ENCODE measurements at regions not wholly inside any gene's neighbourhood (a gene's known extent, or its start where the extent isn't known, plus 50 kb on each side); places are given as distances from the start of the nearest gene placed in this dataset.

DNA sequence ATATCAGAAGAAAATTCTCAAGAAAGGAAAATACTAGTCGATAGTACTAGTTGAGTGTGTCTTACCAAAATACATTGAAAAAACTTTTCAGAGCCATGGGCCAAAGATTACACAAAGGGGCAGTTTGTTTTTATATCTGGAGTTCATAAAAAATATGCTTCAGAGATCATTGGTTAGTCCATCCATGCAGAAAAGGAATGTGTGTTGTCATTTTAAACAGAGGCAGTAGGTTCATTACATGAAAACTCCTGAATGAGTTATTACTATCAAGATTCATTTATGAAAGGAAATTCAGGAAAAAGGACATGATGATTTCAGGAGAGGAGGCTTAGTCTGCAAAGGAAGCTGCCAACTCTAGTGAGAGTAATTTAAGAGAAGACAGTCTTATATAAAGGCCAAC lies 354.8 kb downstream of the AEBP2 start:
- Mint-ChIP-seq H3K4me1 (no peaks in the 10 kb centered on the region), H3K4me3 (no peak overlapping the region), H3K9me3 (no peaks in the 10 kb centered on the region), H3K27me3 (ENCODE audit: low read depth) (no peaks in the 10 kb centered on the region), H3K36me3 (no peaks in the 10 kb centered on the region), H3K27ac (no peak overlapping the region)
- TF ChIP-seq IRF1 (CRISPR knock-in tag; IDR thresholded peaks at IDR 0.05) (no peak), FOXP4 (CRISPR knock-in tag; IDR thresholded peaks at IDR 0.05) (no peak), SMAD4 (CRISPR knock-in tag; IDR thresholded peaks at IDR 0.05) (no peak), ETV6 (CRISPR knock-in tag; IDR thresholded peaks at IDR 0.05) (no peak), CBFB (CRISPR knock-in tag; IDR thresholded peaks at IDR 0.05; ENCODE audit: low read depth) (no peak), OVOL2 (CRISPR knock-in tag; IDR thresholded peaks at IDR 0.05; ENCODE audit: borderline replicate concordance) (no peak), RORB (CRISPR knock-in tag; IDR thresholded peaks at IDR 0.05) (no peak), ZNF416 (CRISPR knock-in tag; IDR thresholded peaks at IDR 0.05) (no peak), ZNF532 (CRISPR knock-in tag; IDR thresholded peaks at IDR 0.05; ENCODE audit: borderline replicate concordance) (no peak), EMX1 (CRISPR knock-in tag; IDR thresholded peaks at IDR 0.05) (no peak), FOXK1 (CRISPR knock-in tag; IDR thresholded peaks at IDR 0.05) (no peak)
- DNase-seq (ENCODE audit: low spot score) (no peak), ATAC-seq (no peak)
- CTCF ChIA-PET: no interaction called here
- POLR2A ChIA-PET: no interaction called here

DNA sequence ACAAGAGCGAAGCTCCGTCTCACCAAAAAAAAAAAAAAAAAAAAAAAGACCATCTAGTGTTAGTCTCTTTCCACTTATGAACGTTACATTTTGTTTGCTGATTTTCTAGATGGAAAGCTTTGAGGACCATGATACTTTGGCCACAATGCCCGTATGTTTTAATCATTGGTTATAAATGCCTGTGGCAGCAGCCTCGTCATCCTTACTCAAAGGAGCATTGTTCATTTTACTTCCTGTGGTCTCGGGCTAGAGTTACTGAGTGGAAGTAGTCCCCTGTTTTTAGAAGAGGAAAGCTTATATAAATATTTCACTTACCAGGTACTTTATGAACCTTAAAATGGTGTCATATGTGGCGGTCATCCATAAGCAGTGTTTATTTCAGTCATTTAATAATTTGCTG lies 359.9 kb downstream of the AEBP2 start:
- ATAC-seq (no peak), DNase-seq (ENCODE audit: low spot score) (no peak)
- H3K27ac Mint-ChIP-seq: no peak overlapping the region
- H3K9me3 Mint-ChIP-seq: no peaks in the 10 kb centered on the region
- ChIA-PET CTCF (interaction anchor here (0.6 kb wide), 1 partner anchor 215 kb away, joined by 3 read pairs; no protein-coding TSS in a partner anchor), POLR2A (no interaction called here)
- peaks cover 6% of the 10 kb centered on the region for H3K4me1 Mint-ChIP-seq
- TF ChIP-seq, protein P1, sequence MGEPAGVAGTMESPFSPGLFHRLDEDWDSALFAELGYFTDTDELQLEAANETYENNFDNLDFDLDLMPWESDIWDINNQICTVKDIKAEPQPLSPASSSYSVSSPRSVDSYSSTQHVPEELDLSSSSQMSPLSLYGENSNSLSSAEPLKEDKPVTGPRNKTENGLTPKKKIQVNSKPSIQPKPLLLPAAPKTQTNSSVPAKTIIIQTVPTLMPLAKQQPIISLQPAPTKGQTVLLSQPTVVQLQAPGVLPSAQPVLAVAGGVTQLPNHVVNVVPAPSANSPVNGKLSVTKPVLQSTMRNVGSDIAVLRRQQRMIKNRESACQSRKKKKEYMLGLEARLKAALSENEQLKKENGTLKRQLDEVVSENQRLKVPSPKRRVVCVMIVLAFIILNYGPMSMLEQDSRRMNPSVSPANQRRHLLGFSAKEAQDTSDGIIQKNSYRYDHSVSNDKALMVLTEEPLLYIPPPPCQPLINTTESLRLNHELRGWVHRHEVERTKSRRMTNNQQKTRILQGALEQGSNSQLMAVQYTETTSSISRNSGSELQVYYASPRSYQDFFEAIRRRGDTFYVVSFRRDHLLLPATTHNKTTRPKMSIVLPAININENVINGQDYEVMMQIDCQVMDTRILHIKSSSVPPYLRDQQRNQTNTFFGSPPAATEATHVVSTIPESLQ (CRISPR knock-in tag; IDR thresholded peaks at IDR 0.05): no peak
- no peaks in the 10 kb centered on the region for H3K36me3 Mint-ChIP-seq
- no peaks in the 10 kb centered on the region for H3K27me3 Mint-ChIP-seq (ENCODE audit: low read depth)
- no peak overlapping the region for H3K4me3 Mint-ChIP-seq

- H3K27ac Mint-ChIP-seq: no peak overlapping the region
- CTCF ChIA-PET: no interaction called here
- H3K9me3 Mint-ChIP-seq: no peaks in the 10 kb centered on the region
Observed at GRCh38 chr12:19799895-19800602, 360.8 kb downstream of the AEBP2 start.

More at GRCh38 chr12:19799895-19800602, 360.8 kb downstream of the AEBP2 start:
- H3K36me3 Mint-ChIP-seq: no peaks in the 10 kb centered on the region
- POLR2A ChIA-PET: no interaction called here
- TF ChIP-seq FOXK1 (CRISPR knock-in tag; IDR thresholded peaks at IDR 0.05): no peak
- no peak for TF ChIP-seq MXD4 (CRISPR knock-in tag; IDR thresholded peaks at IDR 0.05; ENCODE audit: borderline replicate concordance)
- TF ChIP-seq, protein P2, sequence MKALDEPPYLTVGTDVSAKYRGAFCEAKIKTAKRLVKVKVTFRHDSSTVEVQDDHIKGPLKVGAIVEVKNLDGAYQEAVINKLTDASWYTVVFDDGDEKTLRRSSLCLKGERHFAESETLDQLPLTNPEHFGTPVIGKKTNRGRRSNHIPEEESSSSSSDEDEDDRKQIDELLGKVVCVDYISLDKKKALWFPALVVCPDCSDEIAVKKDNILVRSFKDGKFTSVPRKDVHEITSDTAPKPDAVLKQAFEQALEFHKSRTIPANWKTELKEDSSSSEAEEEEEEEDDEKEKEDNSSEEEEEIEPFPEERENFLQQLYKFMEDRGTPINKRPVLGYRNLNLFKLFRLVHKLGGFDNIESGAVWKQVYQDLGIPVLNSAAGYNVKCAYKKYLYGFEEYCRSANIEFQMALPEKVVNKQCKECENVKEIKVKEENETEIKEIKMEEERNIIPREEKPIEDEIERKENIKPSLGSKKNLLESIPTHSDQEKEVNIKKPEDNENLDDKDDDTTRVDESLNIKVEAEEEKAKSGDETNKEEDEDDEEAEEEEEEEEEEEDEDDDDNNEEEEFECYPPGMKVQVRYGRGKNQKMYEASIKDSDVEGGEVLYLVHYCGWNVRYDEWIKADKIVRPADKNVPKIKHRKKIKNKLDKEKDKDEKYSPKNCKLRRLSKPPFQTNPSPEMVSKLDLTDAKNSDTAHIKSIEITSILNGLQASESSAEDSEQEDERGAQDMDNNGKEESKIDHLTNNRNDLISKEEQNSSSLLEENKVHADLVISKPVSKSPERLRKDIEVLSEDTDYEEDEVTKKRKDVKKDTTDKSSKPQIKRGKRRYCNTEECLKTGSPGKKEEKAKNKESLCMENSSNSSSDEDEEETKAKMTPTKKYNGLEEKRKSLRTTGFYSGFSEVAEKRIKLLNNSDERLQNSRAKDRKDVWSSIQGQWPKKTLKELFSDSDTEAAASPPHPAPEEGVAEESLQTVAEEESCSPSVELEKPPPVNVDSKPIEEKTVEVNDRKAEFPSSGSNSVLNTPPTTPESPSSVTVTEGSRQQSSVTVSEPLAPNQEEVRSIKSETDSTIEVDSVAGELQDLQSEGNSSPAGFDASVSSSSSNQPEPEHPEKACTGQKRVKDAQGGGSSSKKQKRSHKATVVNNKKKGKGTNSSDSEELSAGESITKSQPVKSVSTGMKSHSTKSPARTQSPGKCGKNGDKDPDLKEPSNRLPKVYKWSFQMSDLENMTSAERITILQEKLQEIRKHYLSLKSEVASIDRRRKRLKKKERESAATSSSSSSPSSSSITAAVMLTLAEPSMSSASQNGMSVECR (CRISPR knock-in tag; IDR thresholded peaks at IDR 0.05; ENCODE audit: borderline replicate concordance): no peak
- no peak for TF ChIP-seq ESRRA (CRISPR knock-in tag; IDR thresholded peaks at IDR 0.05; ENCODE audit: borderline replicate concordance)
- TF ChIP-seq ELF4 (CRISPR knock-in tag; IDR thresholded peaks at IDR 0.05; ENCODE audit: low read depth): no peak
- no peak for TF ChIP-seq PRRX2 (CRISPR knock-in tag; IDR thresholded peaks at IDR 0.05)
- TF ChIP-seq IRF1 (CRISPR knock-in tag; IDR thresholded peaks at IDR 0.05): no peak
- TF ChIP-seq SP1 (CRISPR knock-in tag; conservative IDR thresholded peaks at IDR 0.05): no peak
- peaks cover 6% of the 10 kb centered on the region for H3K4me1 Mint-ChIP-seq
- no peak for ATAC-seq
- H3K27me3 Mint-ChIP-seq (ENCODE audit: low read depth): no peaks in the 10 kb centered on the region
- no peak for DNase-seq (ENCODE audit: low spot score)
- H3K4me3 Mint-ChIP-seq: no peak overlapping the region
